Breast epithelium (tissue), 4 donors: ENCODE measurements at regions not wholly inside any gene's neighbourhood (a gene's known extent, or its start where the extent isn't known, plus 50 kb on each side); places are given as distances from the start of the nearest gene placed in this dataset.
"Not testable (repeated sequence)": the region's sequence is repeated elsewhere in the genome, so short reads cannot be mapped to it uniquely, and the experiment has no call there.

ENCODE experiments used
- DNase-seq, 2 donors: peaks; one replicate each; pipeline ENCODE4 v3.0.0-alpha.2; 2019; ENCODE audit warnings: low spot score in 2 of 2
- H3K27ac ChIP-seq, 2 donors: fragments of 200-600 bp; sonication (generic) in 1 of 2; one replicate each; pipeline ENCODE4 v1.5.1; 2016 to 2019; ENCODE audit warnings: mild to moderate bottlenecking in 1 of 2
- H3K27me3 ChIP-seq, 2 donors: fragments of 200-600 bp; sonication (generic) in 1 of 2; one replicate each; pipeline versions ENCODE4 v1.5.1 to v1.6.0; 2017 to 2019; ENCODE audit warnings: control low read depth in 1 of 2, mild to moderate bottlenecking in 1 of 2
- H3K36me3 ChIP-seq: fragments of 200-600 bp; one replicate; pipeline ENCODE4 v1.5.1; 2019
- H3K4me1 ChIP-seq, 2 donors: fragments of 200-600 bp; sonication (generic); one replicate each; pipeline ENCODE4 v1.5.1; 2016 to 2019; ENCODE audit warnings: control low read depth in 1 of 2
- H3K4me3 ChIP-seq, 3 donors: fragments of 200-600 bp; sonication (generic); 1 replicate in 2 of 3; 2 replicates in 1 of 3; pipeline ENCODE4 v1.5.1; 2016 to 2019; ENCODE audit warnings: mild to moderate bottlenecking in 3 of 3, moderate library complexity in 2 of 3
- H3K9me3 ChIP-seq, 2 donors: fragments of 200-600 bp; sonication (generic) in 1 of 2; one replicate each; pipeline ENCODE4 v1.5.1; 2016 to 2019; ENCODE audit warnings: control low read depth in 1 of 2
- CTCF ChIP-seq, 3 donors: fragments of 450-650 bp; IDR thresholded peaks; one replicate each; pipeline ENCODE4 v1.5.1; 2016 to 2017; ENCODE audit warnings: antibody characterized with exemption in 3 of 3, mild to moderate bottlenecking in 3 of 3, moderate library complexity in 3 of 3
- POLR2A ChIP-seq: fragments of 450-650 bp; IDR thresholded peaks from one replicate; pipeline ENCODE4 v1.6.1; 2016; ENCODE audit warnings: antibody characterized with exemption, mild to moderate bottlenecking, moderate library complexity
- POLR2AphosphoS5 ChIP-seq, 3 donors: sonication (generic); formaldehyde crosslinking; IDR thresholded peaks; one replicate each; pipeline ENCODE4 v1.6.1; 2017; ENCODE audit warnings: antibody characterized with exemption in 3 of 3
- intact Hi-C: fragments of 100-400 bp; cut with DNase I; formaldehyde crosslinking; loops from one replicate; pipeline ENCODE4 v1.15.1; 2023; ENCODE audit warnings: low total_unique reads

GRCh38 chr11:21646351-21646750 lies 546.5 kb upstream of the ANO5 start:
- intact Hi-C loops: no loop called here
- Histone ChIP-seq H3K27me3 (no peaks in the 10 kb centered on the region), H3K27ac (no peak overlapping the region), H3K4me1 (no peaks in the 10 kb centered on the region), H3K4me3 (no peak overlapping the region), H3K9me3 (no peaks in the 10 kb centered on the region), H3K36me3 (no peaks in the 10 kb centered on the region)
- DNase-seq: no peak
- TF ChIP-seq POLR2A (no peak), CTCF (IDR thresholded peaks at IDR 0.05) (no peak), POLR2AphosphoS5 (IDR thresholded peaks at IDR 0.05) (no peak)

DNA sequence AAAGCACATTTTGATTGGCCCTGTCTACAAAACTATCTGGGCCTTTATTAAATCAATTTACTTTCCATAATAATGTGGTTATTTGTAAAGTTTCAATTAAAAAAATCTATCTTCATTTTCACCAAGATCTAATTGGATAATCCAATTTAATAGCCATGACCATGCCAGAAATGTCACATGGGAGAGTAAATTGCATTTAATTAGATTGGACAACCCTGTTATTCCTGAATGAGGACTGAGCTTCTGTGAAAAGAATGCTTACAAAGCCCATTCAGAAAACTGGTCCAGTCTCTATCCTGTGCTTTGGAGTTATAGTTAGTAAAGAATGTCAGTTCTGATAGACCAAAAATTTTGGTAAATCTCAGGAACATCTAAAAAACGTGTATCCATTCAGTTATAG lies 541.9 kb upstream of the ANO5 start:
- TF ChIP-seq POLR2A (no peak), POLR2AphosphoS5 (IDR thresholded peaks at IDR 0.05) (no peak), CTCF (IDR thresholded peaks at IDR 0.05) (no peak)
- no peaks in the 10 kb centered on the region for H3K36me3 ChIP-seq
- intact Hi-C loops: no loop called here

DNA sequence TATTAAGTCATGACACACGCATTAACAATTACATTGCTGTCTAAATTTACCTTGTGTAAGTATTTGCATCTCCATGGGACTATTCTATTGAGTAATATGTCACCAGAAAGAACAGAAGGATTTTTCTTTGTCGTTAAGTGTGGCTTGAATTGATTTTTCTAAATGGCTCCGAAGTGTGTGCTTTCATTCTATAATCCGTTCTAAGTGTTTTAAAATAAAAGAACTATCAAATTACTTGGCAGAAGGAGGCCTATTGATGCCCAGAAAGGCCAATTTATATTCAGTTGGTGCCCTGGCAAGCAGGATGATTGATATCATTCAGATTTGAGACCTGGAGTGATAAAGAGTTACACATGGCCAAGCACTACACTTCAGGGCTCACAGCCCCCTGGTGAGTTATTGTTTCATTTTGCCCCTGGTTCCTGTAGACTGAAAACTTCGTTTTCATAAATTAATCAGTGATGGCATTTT lies 538.9 kb upstream of the ANO5 start:
- DNase-seq: no peak
- intact Hi-C loops: no loop called here

More for the DNA sequence above, 541.9 kb upstream of the ANO5 start:
- Histone ChIP-seq H3K27me3 (no peaks in the 10 kb centered on the region), H3K27ac (no peak overlapping the region), H3K4me1 (no peaks in the 10 kb centered on the region), H3K9me3 (no peaks in the 10 kb centered on the region), H3K4me3 (no peak overlapping the region)
- no peak for DNase-seq

DNA sequence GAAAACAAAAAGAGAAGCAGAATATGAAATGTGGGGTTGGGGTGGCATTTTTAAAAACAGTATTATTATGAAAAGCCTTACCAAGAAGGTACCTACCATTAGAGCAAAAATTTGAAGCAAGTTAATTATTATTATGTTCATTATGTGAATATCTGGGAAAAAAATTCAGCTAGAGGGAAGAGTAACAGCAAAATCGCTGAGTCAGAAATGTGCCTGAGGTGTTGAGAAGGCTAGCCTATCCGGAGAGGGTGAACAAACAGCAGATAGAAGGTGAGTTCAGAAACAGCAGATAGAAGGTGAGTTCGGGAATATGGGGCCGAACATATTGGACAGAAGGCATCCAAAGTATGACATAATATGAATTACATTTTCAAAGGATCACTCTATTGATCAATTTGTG lies 536.8 kb upstream of the ANO5 start:
- H3K9me3 ChIP-seq: no peaks in the 10 kb centered on the region
- H3K4me1 ChIP-seq: no peaks in the 10 kb centered on the region
- intact Hi-C loops: no loop called here
- no peak overlapping the region for H3K27ac ChIP-seq
- no peak for TF ChIP-seq CTCF (IDR thresholded peaks at IDR 0.05)
- no peak for TF ChIP-seq POLR2A
- TF ChIP-seq POLR2AphosphoS5 (IDR thresholded peaks at IDR 0.05): no peak
- no peak overlapping the region for H3K4me3 ChIP-seq
- peaks cover 6% of the 10 kb centered on the region for H3K36me3 ChIP-seq
- H3K27me3 ChIP-seq: no peaks in the 10 kb centered on the region
- DNase-seq: no peak

More for the DNA sequence above, 538.9 kb upstream of the ANO5 start:
- no peaks in the 10 kb centered on the region for H3K4me1 ChIP-seq
- H3K36me3 ChIP-seq: peaks cover 6% of the 10 kb centered on the region
- H3K9me3 ChIP-seq: no peaks in the 10 kb centered on the region
- H3K4me3 ChIP-seq: no peak overlapping the region
- TF ChIP-seq POLR2A (no peak), POLR2AphosphoS5 (IDR thresholded peaks at IDR 0.05) (no peak), CTCF (IDR thresholded peaks at IDR 0.05) (no peak)
- H3K27me3 ChIP-seq: no peaks in the 10 kb centered on the region
- H3K27ac ChIP-seq: no peak overlapping the region

DNA sequence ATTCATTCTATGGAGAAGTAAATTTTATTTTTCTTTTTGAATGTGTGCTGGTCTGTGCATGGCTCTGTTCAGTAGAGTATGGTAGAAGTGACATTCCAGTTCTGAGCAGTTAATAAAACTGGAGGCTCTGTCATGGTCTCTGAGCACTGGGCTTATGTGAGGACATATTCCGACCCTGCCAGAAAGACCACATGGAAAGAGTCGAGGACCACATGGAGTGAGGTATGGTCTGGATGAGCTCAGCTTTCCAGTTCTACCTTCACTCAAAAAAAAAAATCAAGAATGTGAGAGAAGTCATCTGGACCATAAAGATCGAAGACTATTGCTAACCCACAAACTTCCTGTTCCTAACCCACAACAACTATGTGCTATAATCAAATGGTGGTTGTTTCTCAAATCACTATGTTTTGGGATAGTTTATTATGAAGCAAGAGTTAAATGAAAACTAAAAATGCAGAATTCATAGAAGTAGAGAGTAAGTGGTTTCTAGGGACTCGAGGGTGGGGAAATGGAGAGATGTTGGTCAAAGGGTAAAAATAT lies 534.2 kb upstream of the ANO5 start:
- no peaks in the 10 kb centered on the region for H3K9me3 ChIP-seq
- no peaks in the 10 kb centered on the region for H3K4me1 ChIP-seq
- H3K27ac ChIP-seq: no peak overlapping the region
- H3K4me3 ChIP-seq: no peak overlapping the region
- peaks cover 6% of the 10 kb centered on the region for H3K36me3 ChIP-seq
- no peak for DNase-seq
- TF ChIP-seq POLR2A (no peak), CTCF (IDR thresholded peaks at IDR 0.05) (no peak), POLR2AphosphoS5 (IDR thresholded peaks at IDR 0.05) (no peak)
- intact Hi-C loops: no loop called here
- no peaks in the 10 kb centered on the region for H3K27me3 ChIP-seq

DNA sequence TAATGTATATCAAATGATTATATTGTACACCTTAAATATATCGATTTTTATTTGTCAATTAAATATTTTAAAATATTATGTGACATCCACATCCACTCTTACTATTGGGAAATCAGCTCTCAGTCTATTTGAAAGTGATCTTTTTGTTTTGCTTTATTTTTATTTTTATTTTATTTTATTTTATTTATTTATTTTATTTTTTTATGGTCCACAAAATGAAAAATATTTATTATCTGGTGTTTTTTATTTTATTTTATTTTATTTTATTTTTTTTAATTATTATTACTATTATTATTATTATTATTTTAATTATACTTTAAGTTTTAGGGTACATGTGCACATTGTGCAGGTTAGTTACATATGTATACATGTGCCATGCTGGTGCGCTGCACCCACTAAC lies 533.5 kb upstream of the ANO5 start:
- H3K27me3 ChIP-seq, intact Hi-C loops, H3K36me3 ChIP-seq, H3K9me3 ChIP-seq, H3K4me1 ChIP-seq, DNase-seq, H3K4me3 ChIP-seq, H3K27ac ChIP-seq: not testable (repeated sequence)
